GM13977 (cell line): ENCODE measurements at regions not wholly inside any gene's neighbourhood (a gene's known extent, or its start where the extent isn't known, plus 50 kb on each side); places are given as distances from the start of the nearest gene placed in this dataset.

Source experiments
- DNase-seq: peaks from one replicate; pipeline ENCODE4 v3.0.0; 2012; ENCODE audit warnings: low spot score
- in situ Hi-C: fragments of 300-500 bp; cut with MboI; formaldehyde crosslinking; loops from one replicate; pipeline ENCODE4 v1.12.0; 2022; ENCODE audit warnings: low sequenced_read_pairs, low pct_unique_long_range_greater_than_20kb, mixed read lengths, inconsistent platforms; ENCODE audit not compliant: unreplicated experiment
- TF ChIP-seq, protein P1 (sequence below): IDR thresholded peaks from 2 replicates; pipeline ENCODE4 v1.5.1; 2012; ENCODE audit warnings: mild to moderate bottlenecking, control low read depth; ENCODE audit not compliant: insufficient read depth; ENCODE audit errors: extremely low read depth, missing control alignments

DNA sequence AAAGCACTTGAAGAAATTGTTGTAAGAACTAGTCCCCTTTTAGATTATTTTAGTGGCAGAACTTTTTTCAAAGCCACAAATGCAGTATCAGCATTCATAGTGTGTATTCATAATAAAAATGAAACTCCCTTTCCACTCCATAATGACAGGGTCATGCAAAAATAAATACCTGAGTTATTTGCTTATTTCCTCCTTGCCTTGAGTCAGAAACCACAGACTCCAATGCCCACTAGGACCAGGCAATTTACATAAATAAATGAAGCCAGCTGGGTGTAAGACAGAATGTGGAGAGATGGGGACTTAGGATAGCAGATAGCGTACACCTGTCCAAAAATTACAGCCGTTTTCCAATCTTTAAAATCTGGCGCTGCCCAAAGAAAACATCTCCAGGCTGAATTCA is 417.8 kb downstream of the TMEM161B start:
- in situ Hi-C loops = no loop called here
- DNase-seq = no peak

DNA sequence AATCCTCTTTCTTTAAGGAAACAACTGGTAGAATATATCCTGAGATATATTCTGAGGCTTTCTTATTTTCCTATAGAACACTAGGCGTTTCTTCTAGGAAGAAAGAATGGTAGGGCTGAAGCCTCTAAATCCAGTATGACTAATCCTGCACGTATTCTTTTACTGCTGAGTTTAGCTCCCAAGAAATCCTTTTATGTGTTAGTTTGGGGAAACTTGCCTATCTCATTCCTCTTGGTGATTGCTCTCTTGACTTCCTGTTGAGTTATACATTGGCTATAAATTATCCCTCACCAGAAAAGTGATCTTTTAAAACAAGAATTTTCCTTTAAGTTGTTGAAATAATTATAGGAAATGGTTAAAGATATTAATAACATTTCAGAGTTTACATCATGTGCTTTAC is 422.9 kb downstream of the TMEM161B start:
- in situ Hi-C loops = no loop called here
- TF ChIP-seq, protein P1, sequence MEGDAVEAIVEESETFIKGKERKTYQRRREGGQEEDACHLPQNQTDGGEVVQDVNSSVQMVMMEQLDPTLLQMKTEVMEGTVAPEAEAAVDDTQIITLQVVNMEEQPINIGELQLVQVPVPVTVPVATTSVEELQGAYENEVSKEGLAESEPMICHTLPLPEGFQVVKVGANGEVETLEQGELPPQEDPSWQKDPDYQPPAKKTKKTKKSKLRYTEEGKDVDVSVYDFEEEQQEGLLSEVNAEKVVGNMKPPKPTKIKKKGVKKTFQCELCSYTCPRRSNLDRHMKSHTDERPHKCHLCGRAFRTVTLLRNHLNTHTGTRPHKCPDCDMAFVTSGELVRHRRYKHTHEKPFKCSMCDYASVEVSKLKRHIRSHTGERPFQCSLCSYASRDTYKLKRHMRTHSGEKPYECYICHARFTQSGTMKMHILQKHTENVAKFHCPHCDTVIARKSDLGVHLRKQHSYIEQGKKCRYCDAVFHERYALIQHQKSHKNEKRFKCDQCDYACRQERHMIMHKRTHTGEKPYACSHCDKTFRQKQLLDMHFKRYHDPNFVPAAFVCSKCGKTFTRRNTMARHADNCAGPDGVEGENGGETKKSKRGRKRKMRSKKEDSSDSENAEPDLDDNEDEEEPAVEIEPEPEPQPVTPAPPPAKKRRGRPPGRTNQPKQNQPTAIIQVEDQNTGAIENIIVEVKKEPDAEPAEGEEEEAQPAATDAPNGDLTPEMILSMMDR = no peak
- no peak for DNase-seq

More for the DNA sequence above, 417.8 kb downstream of the TMEM161B start:
- TF ChIP-seq, protein P1 = no peak

DNA sequence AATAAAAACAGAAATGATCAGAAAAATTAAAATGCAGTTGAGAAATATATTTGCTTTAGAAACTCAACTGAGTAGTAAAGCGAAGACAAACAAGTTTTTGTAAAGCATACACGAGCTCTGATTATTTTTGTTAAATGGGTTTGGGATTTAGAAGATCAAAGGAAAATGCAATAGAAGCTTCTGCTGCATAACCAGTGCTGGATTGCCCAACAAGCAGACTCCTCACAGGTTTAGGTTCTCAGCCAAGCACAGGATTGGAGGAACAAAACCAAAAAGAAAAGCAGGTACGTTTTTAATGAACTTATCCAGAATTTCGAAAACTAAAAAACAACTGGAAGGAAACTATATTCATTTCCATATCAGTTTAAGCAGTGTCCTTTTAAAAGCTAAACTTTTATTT is 423.8 kb downstream of the TMEM161B start:
- DNase-seq = no peak
- in situ Hi-C loops = no loop called here
- TF ChIP-seq, protein P1 = no peak

DNA sequence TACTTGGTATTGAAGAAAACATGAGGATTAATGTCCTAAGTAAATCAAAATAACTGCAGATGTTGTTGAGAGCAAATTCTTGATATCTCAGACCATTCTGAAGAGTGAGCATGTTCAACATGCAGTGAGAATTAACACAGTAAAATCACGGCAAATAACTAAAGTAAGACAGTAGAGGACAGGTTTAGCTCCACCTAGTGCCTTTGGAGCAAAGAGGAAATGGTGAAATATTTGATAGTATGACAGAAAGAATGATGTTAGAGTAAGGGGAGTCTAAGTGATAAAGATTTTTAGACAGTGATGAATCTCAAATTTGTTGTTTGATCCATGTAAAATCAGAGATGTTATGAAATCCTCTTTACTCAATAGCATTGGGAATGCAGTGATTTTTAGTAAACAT is 424.2 kb downstream of the TMEM161B start:
- no peak for DNase-seq
- TF ChIP-seq, protein P1 = no peak
- in situ Hi-C loops = no loop called here

DNA sequence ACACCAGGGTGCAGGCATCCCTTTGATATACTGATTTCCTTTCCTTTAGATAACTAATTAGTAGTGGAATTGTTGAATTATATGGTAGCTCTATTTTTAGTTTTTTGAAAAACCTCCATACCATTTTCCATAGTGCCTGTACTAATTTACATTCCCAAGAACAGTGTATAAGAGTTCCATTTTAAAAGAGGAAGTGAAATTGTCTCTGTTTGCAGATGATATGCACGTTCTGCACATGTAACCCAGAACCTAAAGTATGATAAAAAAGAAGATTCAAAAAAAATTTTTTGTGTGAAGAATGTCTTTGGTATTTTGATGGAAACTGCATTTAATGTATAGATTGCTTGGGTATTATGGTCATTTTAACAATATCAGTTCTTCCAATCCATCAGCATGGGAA is 424.0 kb upstream of the CCNH start:
- in situ Hi-C loops = no loop called here
- DNase-seq = no peak
- TF ChIP-seq, protein P1 = no peak

DNA sequence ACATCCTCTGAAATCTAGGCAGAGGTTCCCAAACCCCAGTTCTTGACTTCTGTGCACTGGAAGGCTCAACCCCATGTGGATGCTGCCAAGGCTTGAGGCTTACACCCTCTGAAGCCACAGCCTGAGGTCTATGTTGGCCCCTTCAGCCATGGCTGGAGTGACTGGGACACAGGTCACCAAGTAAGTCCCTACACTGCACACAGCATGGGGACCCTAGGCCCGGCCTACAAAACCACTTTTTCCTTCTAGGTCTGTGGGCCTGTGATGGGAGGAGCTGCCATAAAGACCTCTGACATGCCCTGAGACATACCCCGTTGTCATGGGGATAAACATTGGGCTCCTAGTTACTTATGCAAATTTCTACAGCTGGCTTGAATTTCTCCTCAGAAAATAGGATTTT is 418.8 kb upstream of the CCNH start:
- in situ Hi-C loops = no loop called here
- DNase-seq = no peak
- TF ChIP-seq, protein P1 = no peak

DNA sequence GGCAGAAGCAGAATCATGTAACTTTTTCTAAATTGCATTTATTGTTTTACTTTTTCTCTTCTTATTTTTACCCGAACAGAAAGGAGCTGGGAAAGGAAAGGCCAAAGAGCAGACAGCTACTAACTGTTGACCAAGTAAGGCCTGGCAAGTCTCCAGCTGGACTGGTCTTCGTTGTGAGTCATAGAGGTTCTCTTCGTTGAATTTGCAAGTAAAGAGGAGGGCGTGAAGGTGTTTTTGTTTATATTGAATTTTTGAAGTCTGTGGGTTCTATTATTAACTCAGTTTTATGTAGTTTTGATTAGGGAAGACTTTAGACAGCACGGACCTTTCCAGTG is 416.5 kb upstream of the CCNH start:
- in situ Hi-C loops = no loop called here
- no peak for DNase-seq
- TF ChIP-seq, protein P1 = no peak
